Right hindlimb (tissue), 1 donor: ENCODE measurements at regions not wholly inside any gene's neighbourhood (a gene's known extent, or its start where the extent isn't known, plus 50 kb on each side); places are given as distances from the start of the nearest gene placed in this dataset.

Experiments used
- DNase-seq: peaks from one replicate; pipeline ENCODE4 v3.0.0-alpha.2; 2018

GRCh38 chr3:77869423-77869822 lies 829.5 kb downstream of the ROBO2 start:
- no peak for DNase-seq

GRCh38 chr3:77871436-77871835 lies 831.5 kb downstream of the ROBO2 start:
- no peak for DNase-seq

- peak; percentile 24 for DNase-seq
Measured at GRCh38 chr3:77873598-77873997, 833.7 kb downstream of the ROBO2 start.

GRCh38 chr3:77885381-77885780 lies 845.5 kb downstream of the ROBO2 start:
- DNase-seq = no peak

GRCh38 chr3:77887611-77888010 lies 847.7 kb downstream of the ROBO2 start:
- no peak for DNase-seq

- DNase-seq = no peak
Measured at GRCh38 chr3:77889616-77890015, 849.7 kb downstream of the ROBO2 start.

GRCh38 chr3:77898621-77899020 lies 858.7 kb downstream of the ROBO2 start:
- DNase-seq = no peak

- no peak for DNase-seq
Measured at GRCh38 chr3:77902675-77903074, 862.8 kb downstream of the ROBO2 start.

GRCh38 chr3:77906102-77906709 lies 866.3 kb downstream of the ROBO2 start:
- no peak for DNase-seq

- no peak for DNase-seq
Measured at GRCh38 chr3:77913524-77914174, 873.8 kb downstream of the ROBO2 start.

GRCh38 chr3:77915336-77915735 lies 875.4 kb downstream of the ROBO2 start:
- DNase-seq = no peak

- DNase-seq = no peak
Measured at GRCh38 chr3:77917225-77917624, 877.3 kb downstream of the ROBO2 start.

- no peak for DNase-seq
Measured at GRCh38 chr3:77919244-77919643, 879.3 kb downstream of the ROBO2 start.

GRCh38 chr3:77931255-77932009 lies 891.5 kb downstream of the ROBO2 start:
- DNase-seq = peak; percentile 35

GRCh38 chr3:77932926-77933325 lies 893.0 kb downstream of the ROBO2 start:
- no peak for DNase-seq

- no peak for DNase-seq
Measured at GRCh38 chr3:77933926-77934325, 894.0 kb downstream of the ROBO2 start.

GRCh38 chr3:77935418-77935817 lies 895.5 kb downstream of the ROBO2 start:
- no peak for DNase-seq

- no peak for DNase-seq
Measured at GRCh38 chr3:77939726-77940125, 899.8 kb downstream of the ROBO2 start.

GRCh38 chr3:77943598-77943997 lies 903.7 kb downstream of the ROBO2 start:
- DNase-seq = no peak

GRCh38 chr3:77945320-77945719 lies 905.4 kb downstream of the ROBO2 start:
- no peak for DNase-seq

- DNase-seq = no peak
Measured at GRCh38 chr3:77947671-77948070, 907.8 kb downstream of the ROBO2 start.

GRCh38 chr3:77967621-77968020 lies 927.7 kb downstream of the ROBO2 start:
- no peak for DNase-seq

GRCh38 chr3:77976079-77976478 lies 936.2 kb downstream of the ROBO2 start:
- no peak for DNase-seq

- no peak for DNase-seq
Measured at GRCh38 chr3:78003090-78003489, 963.2 kb downstream of the ROBO2 start.
